ENCODE measurements at regions not wholly inside any gene's neighbourhood (a gene's known extent, or its start where the extent isn't known, plus 50 kb on each side); places are given as distances from the start of the nearest gene placed in this dataset.

- TF ChIP-seq SP1 (IDR thresholded peaks at IDR 0.05) (no peak), CTCF (IDR thresholded peaks at IDR 0.05; ENCODE audit: low read depth, low read length, missing input control) (no peak)
Observed at GRCh38 chr9:111271481-111272080, 58.4 kb downstream of the OR2K2 start.

All from liver (tissue), 3 donors.